Panc1 (cell line): ENCODE measurements at regions not wholly inside any gene's neighbourhood (a gene's known extent, or its start where the extent isn't known, plus 50 kb on each side); places are given as distances from the start of the nearest gene placed in this dataset.

Source experiments
- ATAC-seq: fragments of 200-7000 bp; cut with Tn5 transposase; 2 replicates; pipeline ENCODE4 v1.9.1; 2020; ENCODE audit warnings: mild to moderate bottlenecking, moderate library complexity
- BruUV-seq: library from RNA; stranded (reverse); fragments of 400-500 nt; replicated peaks from 2 replicates; lab custom pipeline; 2021; lab: Mats Ljungman, UMichigan
- CTCF ChIA-PET: fragments of 300-600 bp; sonication (Branson Sonifier 250); formaldehyde crosslinking; loops from one replicate; lab custom pipeline; 2022; ENCODE audit warnings: antibody characterized with exemption; lab: Charles Lee
- POLR2A ChIA-PET: fragments of 300-600 bp; sonication (Branson Sonifier 250); formaldehyde crosslinking; loops from one replicate; lab custom pipeline; 2022; ENCODE audit warnings: antibody characterized with exemption; lab: Charles Lee
- DNase-seq: peaks from one replicate; pipeline ENCODE4 v3.0.0-alpha.2; 2010; ENCODE audit warnings: low read depth, low spot score
- H3K27ac ChIP-seq: 2 replicates; pipeline ENCODE4 v1.5.1; 2011; ENCODE audit warnings: mild to moderate bottlenecking, low read length, inconsistent platforms
- H3K27me3 ChIP-seq: fragments of 200-500 bp; sonication (Bioruptor generic); 2 replicates; pipeline ENCODE4 v1.6.0; 2014; ENCODE audit warnings: low read length, inconsistent platforms; ENCODE audit not compliant: control insufficient read depth, insufficient read depth
- H3K36me3 ChIP-seq: fragments of 200-500 bp; sonication (Bioruptor generic); 2 replicates; pipeline ENCODE4 v1.5.1; 2014; ENCODE audit warnings: inconsistent platforms, mild to moderate bottlenecking, low read length, moderate library complexity; ENCODE audit not compliant: control insufficient read depth, insufficient read depth
- H3K4me1 ChIP-seq: 2 replicates; pipeline ENCODE4 v1.5.1; 2011; ENCODE audit warnings: inconsistent platforms, mild to moderate bottlenecking, low read length, moderate library complexity; ENCODE audit not compliant: control insufficient read depth, insufficient read depth
- H3K4me3 ChIP-seq, 2 experiments: 2 replicates each; pipeline ENCODE4 v1.5.1; 2011 to 2012; ENCODE audit warnings: low read depth in 2 of 2, low read length in 2 of 2, mild to moderate bottlenecking in 2 of 2, inconsistent platforms in 1 of 2, moderate library complexity in 1 of 2
- H3K9me3 ChIP-seq: fragments of 200-500 bp; sonication (Bioruptor generic); 2 replicates; pipeline ENCODE4 v1.5.1; 2014; ENCODE audit warnings: low read depth, mild to moderate bottlenecking, inconsistent platforms, low read length, moderate library complexity; ENCODE audit not compliant: control insufficient read depth, insufficient read depth
- POLR2AphosphoS5 ChIP-seq: IDR thresholded peaks from 2 replicates; pipeline ENCODE4 v1.6.1; 2012; ENCODE audit warnings: mild to moderate bottlenecking, low read depth, low read length, moderate library complexity
- REST ChIP-seq, 2 experiments: IDR thresholded peaks; 2 replicates each; pipeline ENCODE4 v1.6.1; 2011 to 2012; ENCODE audit warnings: low read depth in 2 of 2, control low read depth in 1 of 2, low read length in 1 of 2, mild to moderate bottlenecking in 1 of 2, moderate library complexity in 1 of 2; ENCODE audit not compliant: insufficient read depth in 1 of 2
- SIN3A ChIP-seq: IDR thresholded peaks from 2 replicates; pipeline ENCODE4 v1.6.1; 2012; ENCODE audit warnings: low read depth, mild to moderate bottlenecking, low read length, moderate library complexity, borderline replicate concordance; ENCODE audit not compliant: insufficient read depth
- TCF7L2 ChIP-seq: IDR thresholded peaks from 2 replicates; pipeline ENCODE4 v1.6.1; 2011; ENCODE audit warnings: mild to moderate bottlenecking, low read depth, low read length, inconsistent platforms
- in situ Hi-C: cut with HindIII; loops from 2 replicates; pipeline ENCODE4 v1.10.0; 2016; ENCODE audit warnings: low sequenced_read_pairs, low pct_unique_long_range_greater_than_20kb
- intact Hi-C: fragments of 100-400 bp; cut with micrococcal nuclease; formaldehyde crosslinking; loops from one replicate; pipeline ENCODE4 v1.10.0; 2022; ENCODE audit not compliant: unreplicated experiment
- TF ChIP-seq, protein P1 (sequence below): fragments of 450-650 bp; IDR thresholded peaks from 2 replicates; pipeline ENCODE4 v1.5.1; 2017; ENCODE audit warnings: mild to moderate bottlenecking

DNA sequence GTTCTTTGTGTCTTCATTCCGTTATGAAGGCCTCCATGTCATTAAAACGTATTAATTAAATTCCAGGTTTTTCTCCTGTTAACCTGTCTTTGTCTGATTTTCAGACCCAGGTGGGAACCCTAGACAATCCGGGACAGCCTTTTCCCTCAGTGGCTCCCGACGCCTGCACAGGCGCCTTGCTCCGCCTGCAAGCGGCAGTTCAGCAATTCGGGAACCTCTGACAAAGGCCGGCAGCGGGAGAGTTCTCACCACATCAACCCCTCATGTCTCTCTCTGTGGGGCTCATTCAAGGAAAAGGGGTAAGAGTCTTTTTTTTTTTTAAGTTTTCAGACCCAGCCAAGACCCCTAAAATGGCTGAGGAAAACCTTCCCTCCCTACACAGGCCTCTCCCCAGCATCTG, 259.8 kb upstream of the SALL3 start:
- BruUV-seq = no TSS peak
- ATAC-seq (no peak), DNase-seq (no peak)
- Histone ChIP-seq H3K9me3 (no peaks in the 10 kb centered on the region), H3K27ac (no peak overlapping the region), H3K36me3 (no peaks in the 10 kb centered on the region), H3K27me3 (peaks cover 29% of the 10 kb centered on the region), H3K4me1 (no peaks in the 10 kb centered on the region), H3K4me3 (no peak overlapping the region)
- intact Hi-C loops (no loop called here), in situ Hi-C loops (no loop called here)
- CTCF ChIA-PET = no interaction called here
- TF ChIP-seq POLR2AphosphoS5 (no peak), TCF7L2 (no peak), SIN3A (no peak), REST (IDR thresholded peaks at IDR 0.05; ENCODE audit: insufficient read depth in 1 of 2, low read depth in 2 of 2, low read length in 1 of 2) (no peak)
- TF ChIP-seq, protein P1, sequence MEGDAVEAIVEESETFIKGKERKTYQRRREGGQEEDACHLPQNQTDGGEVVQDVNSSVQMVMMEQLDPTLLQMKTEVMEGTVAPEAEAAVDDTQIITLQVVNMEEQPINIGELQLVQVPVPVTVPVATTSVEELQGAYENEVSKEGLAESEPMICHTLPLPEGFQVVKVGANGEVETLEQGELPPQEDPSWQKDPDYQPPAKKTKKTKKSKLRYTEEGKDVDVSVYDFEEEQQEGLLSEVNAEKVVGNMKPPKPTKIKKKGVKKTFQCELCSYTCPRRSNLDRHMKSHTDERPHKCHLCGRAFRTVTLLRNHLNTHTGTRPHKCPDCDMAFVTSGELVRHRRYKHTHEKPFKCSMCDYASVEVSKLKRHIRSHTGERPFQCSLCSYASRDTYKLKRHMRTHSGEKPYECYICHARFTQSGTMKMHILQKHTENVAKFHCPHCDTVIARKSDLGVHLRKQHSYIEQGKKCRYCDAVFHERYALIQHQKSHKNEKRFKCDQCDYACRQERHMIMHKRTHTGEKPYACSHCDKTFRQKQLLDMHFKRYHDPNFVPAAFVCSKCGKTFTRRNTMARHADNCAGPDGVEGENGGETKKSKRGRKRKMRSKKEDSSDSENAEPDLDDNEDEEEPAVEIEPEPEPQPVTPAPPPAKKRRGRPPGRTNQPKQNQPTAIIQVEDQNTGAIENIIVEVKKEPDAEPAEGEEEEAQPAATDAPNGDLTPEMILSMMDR = no peak
- POLR2A ChIA-PET = no interaction called here

DNA sequence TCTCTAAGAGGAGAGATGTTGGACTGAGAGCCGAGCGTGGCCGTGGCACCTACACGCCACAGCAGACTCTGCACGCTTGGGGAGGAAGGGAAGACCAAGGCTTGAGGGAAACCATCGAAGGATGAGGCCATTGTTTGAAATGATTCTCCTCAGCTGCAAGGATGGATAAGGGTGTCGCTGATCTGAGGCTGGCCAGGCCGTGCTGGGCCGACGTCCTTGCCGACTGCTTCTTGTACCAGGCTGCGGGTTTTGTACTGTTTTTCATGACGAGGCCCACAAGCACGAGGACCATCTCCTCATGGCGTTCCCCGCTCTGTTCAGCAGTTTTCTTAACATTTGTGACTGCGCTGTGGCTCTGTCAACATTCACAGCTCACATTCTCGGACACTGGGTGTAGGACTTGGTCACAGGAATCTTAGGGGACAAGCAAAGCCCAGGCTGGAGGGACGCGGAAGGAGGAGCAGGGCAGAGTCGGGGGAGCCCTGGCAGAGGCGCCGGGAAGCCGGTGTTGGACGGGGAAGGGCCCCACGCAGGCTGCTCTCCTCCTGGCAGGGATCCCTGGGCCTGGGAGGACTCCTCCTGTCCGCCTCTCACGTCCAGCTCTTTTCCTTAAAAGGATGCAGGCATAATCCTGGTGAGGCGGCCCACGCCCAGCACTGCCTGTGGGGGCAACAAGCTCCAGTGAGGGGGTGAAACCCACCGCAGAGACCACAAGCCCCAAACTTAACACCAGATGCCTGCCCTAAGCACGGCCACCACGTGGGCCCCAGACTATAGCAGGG, 259.0 kb upstream of the SALL3 start:
- ATAC-seq = 0 out of 2 replicates have a peak, but pooled peaks have one; percentile 22
- intact Hi-C loops = no loop called here
- TF ChIP-seq TCF7L2 (no peak), REST (IDR thresholded peaks at IDR 0.05; ENCODE audit: insufficient read depth in 1 of 2, low read depth in 2 of 2, low read length in 1 of 2) (no peak), SIN3A (no peak), POLR2AphosphoS5 (no peak)
- TF ChIP-seq, protein P1 = no peak
- Histone ChIP-seq H3K27me3 (peaks cover 33% of the 10 kb centered on the region), H3K36me3 (no peaks in the 10 kb centered on the region), H3K27ac (no peak overlapping the region), H3K9me3 (no peaks in the 10 kb centered on the region), H3K4me1 (no peaks in the 10 kb centered on the region), H3K4me3 (no peak overlapping the region)
- BruUV-seq = no TSS peak
- ChIA-PET CTCF (no interaction called here), POLR2A (no interaction called here)
- in situ Hi-C loops = no loop called here
- no peak for DNase-seq
